BJ (cell line): ENCODE measurements at regions not wholly inside any gene's neighbourhood (a gene's known extent, or its start where the extent isn't known, plus 50 kb on each side); places are given as distances from the start of the nearest gene placed in this dataset.

Experiments used
- CTCF ChIA-PET: fragments of 350-600 bp; formaldehyde crosslinking; extraction: SDS; loops from one replicate; lab custom pipeline; 2021; ENCODE audit warnings: antibody characterized with exemption, inconsistent platforms; lab: Yijun Ruan, JAX
- POLR2A ChIA-PET: fragments of 300-600 bp; sonication (Branson Sonifier 250); formaldehyde crosslinking; extraction: SDS; loops from one replicate; lab custom pipeline; 2021; ENCODE audit warnings: antibody characterized with exemption; lab: Charles Lee
- DNase-seq: peaks from one replicate; pipeline ENCODE4 v3.0.0-alpha.2; 2011; ENCODE audit warnings: low read depth
- H3K27me3 ChIP-seq: 2 replicates; pipeline ENCODE4 v1.6.0; 2011; ENCODE audit warnings: low read length; ENCODE audit not compliant: control insufficient read depth, insufficient read depth
- H3K36me3 ChIP-seq: 2 replicates; pipeline ENCODE4 v1.5.1; 2011; ENCODE audit warnings: low read length; ENCODE audit not compliant: control insufficient read depth, insufficient read depth
- H3K4me3 ChIP-seq: 2 replicates; pipeline ENCODE4 v1.5.1; 2011; ENCODE audit warnings: low read depth, mild to moderate bottlenecking, control low read depth, low read length
- CTCF ChIP-seq: IDR thresholded peaks from 2 replicates; pipeline ENCODE4 v1.5.1; 2011; ENCODE audit warnings: low read depth, mild to moderate bottlenecking, control low read depth, inconsistent platforms, low read length, moderate library complexity; ENCODE audit not compliant: insufficient read depth

DNA sequence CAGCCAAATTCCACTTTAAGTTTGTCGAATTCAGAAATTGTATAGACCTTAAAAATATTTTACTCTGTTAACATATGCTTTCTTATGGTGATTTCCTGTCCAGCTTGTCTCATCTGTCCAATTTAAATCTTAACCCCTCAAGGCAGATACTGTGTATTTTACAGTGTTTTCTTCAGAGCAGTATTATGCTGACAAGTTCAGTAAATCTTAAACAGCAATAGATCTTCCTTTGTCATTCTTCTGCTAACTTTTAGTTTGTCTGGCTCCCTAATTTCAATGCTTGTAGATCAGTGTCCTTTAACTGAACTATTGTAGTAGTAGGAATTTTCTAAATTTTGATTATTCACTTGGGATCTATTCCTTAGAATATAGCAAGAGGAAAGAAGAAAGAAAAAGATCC lies 52.8 kb upstream of the MEIS1 start:
- TF ChIP-seq CTCF: no peak
- H3K4me3 ChIP-seq: no peak overlapping the region
- ChIA-PET CTCF (no interaction called here), POLR2A (no interaction called here)
- H3K36me3 ChIP-seq: no peaks in the 10 kb centered on the region
- no peak for DNase-seq
- H3K27me3 ChIP-seq: peaks cover 9% of the 10 kb centered on the region

- Histone ChIP-seq H3K4me3 (no peak overlapping the region), H3K36me3 (no peaks in the 10 kb centered on the region), H3K27me3 (peaks cover 8% of the 10 kb centered on the region)
- CTCF ChIA-PET: interaction anchor here (0.6 to 1.0 kb wide), 2 partner anchors 578 to 1461 kb away, joined by 3 read pairs; no protein-coding TSS in a partner anchor
- TF ChIP-seq CTCF: no peak
- POLR2A ChIA-PET: no interaction called here
- no peak for DNase-seq
Measured at GRCh38 chr2:66379473-66379872, 55.5 kb upstream of the MEIS1 start.

DNA sequence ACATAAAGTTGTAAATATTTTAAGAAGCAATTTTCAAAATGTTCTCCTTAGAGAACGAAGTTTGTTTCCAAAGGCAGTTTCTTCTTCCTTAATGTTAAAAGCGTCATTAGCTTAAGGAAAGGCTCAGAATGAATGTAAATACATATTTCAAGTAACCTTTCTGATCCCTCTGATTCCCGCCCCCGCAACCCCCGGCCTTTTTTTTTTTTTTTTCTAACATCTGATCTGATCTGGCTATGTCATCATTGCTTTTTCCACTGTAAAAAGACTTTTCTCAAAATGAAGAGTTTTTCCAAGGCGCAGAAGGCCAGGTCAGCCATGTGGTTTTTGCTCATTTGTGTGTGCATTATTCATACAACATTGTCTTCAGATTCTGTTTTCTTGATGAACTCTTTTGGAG lies 57.1 kb upstream of the MEIS1 start:
- DNase-seq: no peak
- Histone ChIP-seq H3K27me3 (peaks cover 8% of the 10 kb centered on the region), H3K4me3 (no peak overlapping the region), H3K36me3 (no peaks in the 10 kb centered on the region)
- no peak for TF ChIP-seq CTCF
- POLR2A ChIA-PET: no interaction called here
- CTCF ChIA-PET: interaction anchor here (0.8 to 2.0 kb wide), 3 partner anchors 8 to 15 kb away, joined by 3 to 4 read pairs (median 3); no protein-coding TSS in a partner anchor

DNA sequence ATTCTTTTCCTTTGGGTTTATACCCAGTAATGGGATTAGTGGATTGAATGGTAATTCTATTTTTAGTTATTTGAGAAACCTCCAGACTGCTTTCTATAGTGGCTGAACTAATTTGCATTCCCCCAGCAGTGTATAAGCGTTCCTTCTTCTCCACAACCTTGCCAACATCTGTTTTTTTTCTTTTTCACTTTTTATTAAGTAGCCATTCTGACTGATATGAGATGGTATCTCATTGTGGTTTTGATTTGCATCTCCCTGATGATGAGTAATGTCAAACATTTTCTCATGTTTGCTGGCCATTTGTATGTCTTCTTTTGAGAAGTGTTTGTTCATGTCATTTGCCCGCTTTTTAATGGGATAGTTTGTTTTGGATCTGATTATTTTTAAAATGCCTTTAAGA lies 64.1 kb upstream of the MEIS1 start:
- CTCF ChIA-PET: no interaction called here
- POLR2A ChIA-PET: no interaction called here
- Histone ChIP-seq H3K4me3 (no peak overlapping the region), H3K36me3 (no peaks in the 10 kb centered on the region), H3K27me3 (peaks cover 11% of the 10 kb centered on the region)
- DNase-seq: no peak
- TF ChIP-seq CTCF: no peak

DNA sequence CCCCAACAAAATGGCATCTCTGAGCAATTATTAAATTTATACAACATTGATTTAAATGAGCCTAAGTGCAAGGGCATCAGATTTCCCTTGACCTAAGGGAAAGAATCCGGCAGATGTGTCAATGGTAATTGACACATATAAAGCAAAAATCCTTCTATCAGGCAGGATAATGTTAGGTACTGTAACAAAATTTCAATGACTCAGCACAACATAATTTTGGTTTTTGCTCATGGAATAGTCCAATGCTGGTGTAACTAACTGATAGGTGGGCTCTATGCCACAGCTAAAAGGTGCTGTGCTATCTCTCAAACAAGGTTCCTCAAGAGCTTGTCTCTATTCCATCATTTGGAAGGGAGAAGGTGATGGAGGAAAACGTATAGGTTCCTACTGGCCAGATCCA lies 68.3 kb upstream of the MEIS1 start:
- TF ChIP-seq CTCF: no peak
- Histone ChIP-seq H3K27me3 (peaks cover 24% of the 10 kb centered on the region), H3K36me3 (no peaks in the 10 kb centered on the region), H3K4me3 (no peak overlapping the region)
- no peak for DNase-seq
- ChIA-PET POLR2A (no interaction called here), CTCF (interaction anchor here (1.1 kb wide), 1 partner anchor 8 kb away, joined by 3 read pairs; no protein-coding TSS in a partner anchor)
